GM18517 (cell line): ENCODE measurements at regions not wholly inside any gene's neighbourhood (a gene's known extent, or its start where the extent isn't known, plus 50 kb on each side); places are given as distances from the start of the nearest gene placed in this dataset.

Experiments used
- ATAC-seq: cut with Tn5 transposase; IDR thresholded peaks from one replicate; pipeline ENCODE4 v1.9.1; 2021; ENCODE audit warnings: mild to moderate bottlenecking, moderate library complexity; ENCODE audit not compliant: unreplicated experiment

GRCh38 chr13:63979951-63980350 lies 2564.3 kb upstream of the PCDH20 start:
- no peak for ATAC-seq

DNA sequence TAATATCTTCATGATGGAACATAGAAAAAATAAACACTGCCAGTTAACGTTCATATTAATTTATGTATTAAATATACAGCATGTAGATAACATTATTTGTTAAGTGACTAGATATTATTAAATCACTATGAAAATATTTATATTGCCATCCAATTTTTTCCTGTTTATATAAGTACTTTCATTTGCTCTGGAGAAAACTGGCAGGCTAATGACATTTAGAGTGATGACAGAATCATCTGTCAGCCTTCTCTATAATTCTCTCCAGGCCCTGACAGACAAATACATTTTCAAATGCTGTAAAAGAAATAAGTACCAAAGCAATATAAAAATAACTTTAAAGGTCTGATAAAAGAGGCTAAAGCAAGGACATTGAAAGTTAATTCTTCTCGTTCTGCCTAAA lies 2556.7 kb upstream of the PCDH20 start:
- ATAC-seq: no peak

- no peak for ATAC-seq
Measured at GRCh38 chr13:63954683-63955082, 2539.0 kb upstream of the PCDH20 start.

DNA sequence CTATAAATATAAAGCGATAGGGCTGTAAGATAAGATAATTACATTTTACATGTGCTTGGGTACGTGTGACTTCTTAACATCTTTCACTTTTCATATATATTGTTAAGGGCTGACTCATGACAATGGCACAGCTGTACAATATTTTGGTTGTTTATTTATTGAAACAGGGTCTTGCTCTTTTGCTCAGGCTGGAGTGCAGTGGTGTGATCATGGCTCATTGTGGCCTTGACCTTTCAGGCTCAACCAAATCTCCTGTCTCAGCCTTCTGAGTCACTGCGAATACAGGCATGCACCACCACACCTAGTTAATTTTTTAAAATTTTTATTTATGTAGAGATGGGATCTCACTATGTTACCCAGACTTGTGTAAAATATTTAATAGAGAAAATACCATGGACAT lies 2532.4 kb upstream of the PCDH20 start:
- ATAC-seq: no peak

GRCh38 chr13:63944911-63945310 lies 2529.3 kb upstream of the PCDH20 start:
- no peak for ATAC-seq

- ATAC-seq: no peak
Measured at GRCh38 chr13:63942372-63942771, 2526.7 kb upstream of the PCDH20 start.

DNA sequence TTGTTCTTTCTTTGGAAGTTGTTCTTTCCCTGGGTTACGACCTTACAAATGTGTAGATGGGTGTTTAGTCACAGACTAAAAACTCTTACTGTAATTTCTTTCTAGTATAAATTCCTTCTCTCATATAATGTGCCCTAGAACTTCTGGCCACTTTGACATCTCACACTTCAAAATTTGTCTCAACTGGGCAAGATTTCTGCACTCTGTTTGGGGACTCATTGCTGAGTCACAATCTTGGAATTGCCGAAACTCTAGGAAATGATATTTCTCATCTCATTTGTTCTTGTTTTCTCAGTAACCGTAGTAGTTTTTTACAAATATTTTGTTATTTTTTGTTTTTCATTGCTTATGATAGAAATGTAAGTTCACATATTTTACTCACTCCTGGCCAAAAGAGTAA lies 2523.2 kb upstream of the PCDH20 start:
- no peak for ATAC-seq

GRCh38 chr13:63910511-63910910 lies 2494.9 kb upstream of the PCDH20 start:
- no peak for ATAC-seq

- no peak for ATAC-seq
Measured at GRCh38 chr13:63909726-63910375, 2494.2 kb upstream of the PCDH20 start.

GRCh38 chr13:63902141-63902540 lies 2486.5 kb upstream of the PCDH20 start:
- no peak for ATAC-seq

GRCh38 chr13:63901630-63902029 lies 2486.0 kb upstream of the PCDH20 start:
- ATAC-seq: no peak

GRCh38 chr13:63900406-63900805 lies 2484.8 kb upstream of the PCDH20 start:
- ATAC-seq: no peak

- ATAC-seq: no peak
Measured at GRCh38 chr13:63896321-63896720, 2480.7 kb upstream of the PCDH20 start.

GRCh38 chr13:63882052-63882451 lies 2466.4 kb upstream of the PCDH20 start:
- no peak for ATAC-seq

DNA sequence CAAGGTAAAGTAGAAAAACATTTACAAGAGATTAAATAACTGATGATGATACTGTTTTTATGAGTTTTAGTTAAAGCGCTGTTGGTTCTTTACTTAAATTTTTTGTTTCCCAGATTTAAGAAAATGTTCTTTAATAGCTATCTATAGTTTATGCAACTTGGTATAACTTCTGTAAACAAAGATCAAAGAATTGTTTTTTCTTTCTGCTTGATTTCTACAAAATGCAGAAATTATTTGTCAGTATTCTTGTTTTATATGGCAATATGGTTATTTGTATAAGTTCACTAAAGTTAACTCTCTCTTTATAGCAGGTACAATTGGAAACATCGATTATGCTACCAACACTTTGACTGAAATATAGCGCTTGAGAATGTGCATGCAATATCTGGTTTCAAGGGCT lies 2465.1 kb upstream of the PCDH20 start:
- no peak for ATAC-seq

- ATAC-seq: no peak
Measured at GRCh38 chr13:63873936-63874335, 2458.3 kb upstream of the PCDH20 start.

DNA sequence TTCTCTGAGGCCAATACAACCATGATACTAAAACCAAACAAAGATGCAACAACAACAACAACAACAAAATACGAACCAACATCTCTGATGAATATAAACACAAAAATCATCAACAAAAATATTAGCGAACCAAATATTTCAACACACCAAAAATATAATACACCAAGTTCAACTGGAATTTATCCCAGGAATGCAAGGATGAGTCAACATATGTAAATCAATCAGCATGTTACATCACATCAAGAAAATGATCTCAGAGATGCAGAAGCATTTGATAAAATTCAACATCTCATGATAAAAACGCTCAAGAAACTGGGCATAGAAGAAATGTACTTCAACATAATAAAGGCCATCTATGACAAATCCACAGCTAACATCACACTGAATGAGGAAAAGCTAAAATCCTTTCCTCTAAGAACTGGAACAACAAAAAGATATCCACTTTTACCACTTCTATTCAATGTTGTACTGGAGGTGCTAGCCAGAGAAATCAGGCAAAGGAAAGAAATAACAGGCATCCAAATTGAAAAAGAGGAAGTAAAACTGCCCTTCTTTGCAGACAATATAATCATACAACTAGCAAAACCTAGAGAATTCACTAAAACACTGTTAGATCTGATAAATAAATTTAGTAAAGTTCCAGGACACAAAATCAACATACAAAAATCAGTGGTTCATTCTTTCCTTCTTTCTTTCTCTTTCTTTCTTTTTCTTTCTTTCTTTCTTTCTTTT lies 2448.7 kb upstream of the PCDH20 start:
- no peak for ATAC-seq

DNA sequence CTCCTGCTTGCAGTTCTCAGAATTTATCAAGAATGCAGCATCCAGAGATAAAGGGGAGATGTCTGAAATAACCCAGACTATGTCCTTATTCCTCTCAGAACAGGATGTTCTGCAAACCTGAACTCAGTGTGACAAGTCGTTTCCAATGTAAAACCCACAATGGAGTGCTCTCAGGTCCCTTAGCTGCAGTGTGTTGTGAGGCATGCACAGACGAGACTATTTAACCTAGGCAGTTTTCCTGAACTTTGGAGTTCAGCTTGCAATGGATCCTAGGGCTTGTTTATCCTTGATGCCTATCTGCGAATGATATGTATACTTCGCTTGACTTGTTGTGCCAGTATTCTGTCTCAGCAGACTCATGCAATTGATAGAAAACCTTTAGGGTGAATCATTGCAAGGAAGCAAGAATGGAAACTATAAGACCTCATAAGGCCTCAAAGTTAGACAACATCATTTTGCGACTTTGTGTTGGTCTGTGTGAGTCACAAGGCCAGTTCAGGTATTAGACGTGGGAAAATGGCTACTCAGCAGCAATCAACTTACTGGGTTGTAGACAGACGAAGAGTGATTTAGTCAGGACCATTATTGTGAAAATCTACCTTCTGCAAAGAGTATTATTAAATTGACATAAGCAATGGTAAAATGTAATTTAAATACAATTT lies 2439.9 kb upstream of the PCDH20 start:
- ATAC-seq: no peak

GRCh38 chr13:63853816-63854215 lies 2438.2 kb upstream of the PCDH20 start:
- no peak for ATAC-seq

GRCh38 chr13:63851526-63851925 lies 2435.9 kb upstream of the PCDH20 start:
- no peak for ATAC-seq

DNA sequence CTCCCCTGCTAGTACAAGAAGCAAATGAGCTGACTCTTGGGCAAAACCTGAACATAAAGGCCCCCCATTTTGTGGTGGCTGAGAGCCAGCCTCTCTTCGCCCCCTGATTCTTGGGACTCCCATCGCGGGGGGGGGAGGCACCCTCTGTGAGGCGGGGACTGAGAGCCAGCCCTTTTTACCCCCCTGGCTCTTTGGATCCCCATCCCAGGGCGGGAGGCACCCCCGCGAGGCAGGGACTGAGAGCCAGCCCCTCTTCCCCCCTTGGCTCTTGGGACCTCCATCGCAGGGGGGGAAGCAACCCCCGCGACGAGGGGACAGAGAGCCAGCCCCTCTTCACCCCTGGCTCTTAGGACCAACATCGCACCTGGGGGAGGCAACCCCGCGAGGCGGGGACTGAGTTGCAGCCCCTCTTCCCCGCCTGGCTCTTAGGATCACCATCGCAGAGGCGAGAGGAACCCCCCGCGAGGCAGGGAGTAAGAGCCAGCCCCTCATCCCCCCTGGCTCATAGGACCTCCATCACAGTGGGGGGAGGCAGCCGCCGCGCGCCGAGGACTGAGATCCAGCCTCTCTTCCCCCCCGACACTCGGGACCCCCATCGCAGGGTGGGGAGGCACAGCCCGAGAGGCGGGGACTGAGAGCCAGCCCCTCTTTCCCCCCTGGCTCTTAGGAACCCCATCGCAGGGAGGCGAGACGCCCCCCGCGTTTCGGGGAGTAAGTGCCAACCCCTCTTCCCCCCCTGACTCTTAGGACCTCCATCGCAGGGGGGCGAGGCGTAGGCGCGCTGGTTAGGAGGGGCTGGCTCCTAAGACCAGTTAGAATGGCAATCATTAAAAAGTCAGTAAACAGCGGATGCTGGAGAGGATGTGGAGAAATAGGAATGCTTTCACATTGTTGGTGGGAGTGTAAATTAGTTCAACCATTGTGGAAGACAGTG lies 2428.4 kb upstream of the PCDH20 start:
- no peak for ATAC-seq
